Peyer's patch (tissue), 4 donors: ENCODE measurements at regions not wholly inside any gene's neighbourhood (a gene's known extent, or its start where the extent isn't known, plus 50 kb on each side); places are given as distances from the start of the nearest gene placed in this dataset.

Experiments used
- CTCF ChIP-seq, 6 experiments: fragments of 450-650 bp in 4 of 6; fragments of 200-600 bp in 2 of 6; sonication (generic) in 1 of 6; IDR thresholded peaks; one replicate each; pipeline ENCODE4 v1.5.1; 2017 to 2019; ENCODE audit warnings: antibody characterized with exemption in 6 of 6, mild to moderate bottlenecking in 3 of 6, moderate library complexity in 1 of 6
- POLR2A ChIP-seq, 2 donors: fragments of 450-650 bp; IDR thresholded peaks; one replicate each; pipeline ENCODE4 v1.5.1; 2017; ENCODE audit warnings: antibody characterized with exemption in 2 of 2, mild to moderate bottlenecking in 2 of 2, moderate library complexity in 2 of 2

GRCh38 chr12:87157791-87158190 is 871.4 kb downstream of the C12orf50 start:
- no peak for TF ChIP-seq CTCF (IDR thresholded peaks at IDR 0.05)
- no peak for TF ChIP-seq POLR2A (IDR thresholded peaks at IDR 0.05)
